Esophagus squamous epithelium (tissue), 4 donors: ENCODE measurements at regions not wholly inside any gene's neighbourhood (a gene's known extent, or its start where the extent isn't known, plus 50 kb on each side); places are given as distances from the start of the nearest gene placed in this dataset.

Experiments used
- POLR2A ChIP-seq, 4 donors: fragments of 450-650 bp; IDR thresholded peaks; one replicate each; pipeline ENCODE4 v1.6.1; 2017; ENCODE audit warnings: antibody characterized with exemption in 4 of 4, mild to moderate bottlenecking in 4 of 4, moderate library complexity in 3 of 4
- TF ChIP-seq, protein P1 (sequence below), 6 experiments: fragments of 450-650 bp in 4 of 6; fragments of 200-600 bp in 2 of 6; sonication (generic) in 2 of 6; IDR thresholded peaks; one replicate each; pipeline ENCODE4 v1.5.1; 2016 to 2019; ENCODE audit warnings: antibody characterized with exemption in 6 of 6, mild to moderate bottlenecking in 4 of 6, moderate library complexity in 4 of 6

- TF ChIP-seq, protein P1, sequence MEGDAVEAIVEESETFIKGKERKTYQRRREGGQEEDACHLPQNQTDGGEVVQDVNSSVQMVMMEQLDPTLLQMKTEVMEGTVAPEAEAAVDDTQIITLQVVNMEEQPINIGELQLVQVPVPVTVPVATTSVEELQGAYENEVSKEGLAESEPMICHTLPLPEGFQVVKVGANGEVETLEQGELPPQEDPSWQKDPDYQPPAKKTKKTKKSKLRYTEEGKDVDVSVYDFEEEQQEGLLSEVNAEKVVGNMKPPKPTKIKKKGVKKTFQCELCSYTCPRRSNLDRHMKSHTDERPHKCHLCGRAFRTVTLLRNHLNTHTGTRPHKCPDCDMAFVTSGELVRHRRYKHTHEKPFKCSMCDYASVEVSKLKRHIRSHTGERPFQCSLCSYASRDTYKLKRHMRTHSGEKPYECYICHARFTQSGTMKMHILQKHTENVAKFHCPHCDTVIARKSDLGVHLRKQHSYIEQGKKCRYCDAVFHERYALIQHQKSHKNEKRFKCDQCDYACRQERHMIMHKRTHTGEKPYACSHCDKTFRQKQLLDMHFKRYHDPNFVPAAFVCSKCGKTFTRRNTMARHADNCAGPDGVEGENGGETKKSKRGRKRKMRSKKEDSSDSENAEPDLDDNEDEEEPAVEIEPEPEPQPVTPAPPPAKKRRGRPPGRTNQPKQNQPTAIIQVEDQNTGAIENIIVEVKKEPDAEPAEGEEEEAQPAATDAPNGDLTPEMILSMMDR (IDR thresholded peaks at IDR 0.05), result no peak
- no peak for TF ChIP-seq POLR2A (IDR thresholded peaks at IDR 0.05)
Observed at GRCh38 chr2:139940686-139941085, 1160.5 kb upstream of the NXPH2 start.
